Colonic mucosa (tissue), 4 donors: ENCODE measurements at regions not wholly inside any gene's neighbourhood (a gene's known extent, or its start where the extent isn't known, plus 50 kb on each side); places are given as distances from the start of the nearest gene placed in this dataset.
"Not testable (repeated sequence)": the region's sequence is repeated elsewhere in the genome, so short reads cannot be mapped to it uniquely, and the experiment has no call there.

Source experiments
- DNase-seq: peaks from one replicate; pipeline ENCODE4 v3.0.0-alpha.2; 2020
- H3K27ac ChIP-seq: fragments of 200-600 bp; one replicate; pipeline ENCODE4 v1.8.0; 2021
- H3K27me3 ChIP-seq: fragments of 200-600 bp; one replicate; pipeline ENCODE4 v1.8.0; 2021
- H3K36me3 ChIP-seq: fragments of 200-600 bp; one replicate; pipeline ENCODE4 v1.8.0; 2021
- H3K4me1 ChIP-seq: fragments of 200-600 bp; one replicate; pipeline ENCODE4 v1.8.0; 2021; ENCODE audit warnings: mild to moderate bottlenecking
- H3K4me3 ChIP-seq: fragments of 200-600 bp; one replicate; pipeline ENCODE4 v1.8.0; 2021
- H3K9ac ChIP-seq, 2 donors: one replicate each; pipeline ENCODE4 v1.7.0; 2013; ENCODE audit warnings: control low read depth in 2 of 2, low read depth in 2 of 2, low read length in 2 of 2
- H3K9me3 ChIP-seq: fragments of 200-600 bp; one replicate; pipeline ENCODE4 v1.8.0; 2021
- intact Hi-C: fragments of 100-400 bp; cut with DNase I; formaldehyde crosslinking; loops from one replicate; pipeline ENCODE4 v1.14.1; 2022
- TF ChIP-seq, protein P1 (sequence below): fragments of 200-600 bp; IDR thresholded peaks from one replicate; pipeline ENCODE4 v1.8.0; 2022; ENCODE audit warnings: antibody characterized with exemption, mild to moderate bottlenecking
- donor health status: healthy.
- donor health status: DM: no; HTN: no; CAD: no.
- donor health status: DM: no; HTN: no; CAD: no.

DNA sequence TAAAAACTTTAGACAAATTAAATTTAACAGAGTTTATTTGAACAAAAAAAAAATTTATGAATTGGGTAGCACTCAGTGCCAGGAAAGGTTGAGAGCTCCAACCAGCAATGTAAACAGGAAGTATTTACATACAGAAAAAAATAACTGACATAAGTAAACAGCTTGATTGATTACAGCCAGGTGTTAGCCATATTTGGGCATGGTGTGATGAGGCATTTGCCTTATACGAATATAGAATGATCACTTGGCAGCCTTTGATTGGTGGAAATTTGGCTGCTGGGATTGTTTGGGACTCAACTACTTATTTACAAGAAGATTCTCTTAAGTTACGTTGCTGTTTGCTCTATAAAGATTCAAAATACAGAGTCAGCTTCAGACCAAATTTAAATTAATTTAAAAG, 172.0 kb downstream of the ADAM29 start:
- TF ChIP-seq, protein P1, sequence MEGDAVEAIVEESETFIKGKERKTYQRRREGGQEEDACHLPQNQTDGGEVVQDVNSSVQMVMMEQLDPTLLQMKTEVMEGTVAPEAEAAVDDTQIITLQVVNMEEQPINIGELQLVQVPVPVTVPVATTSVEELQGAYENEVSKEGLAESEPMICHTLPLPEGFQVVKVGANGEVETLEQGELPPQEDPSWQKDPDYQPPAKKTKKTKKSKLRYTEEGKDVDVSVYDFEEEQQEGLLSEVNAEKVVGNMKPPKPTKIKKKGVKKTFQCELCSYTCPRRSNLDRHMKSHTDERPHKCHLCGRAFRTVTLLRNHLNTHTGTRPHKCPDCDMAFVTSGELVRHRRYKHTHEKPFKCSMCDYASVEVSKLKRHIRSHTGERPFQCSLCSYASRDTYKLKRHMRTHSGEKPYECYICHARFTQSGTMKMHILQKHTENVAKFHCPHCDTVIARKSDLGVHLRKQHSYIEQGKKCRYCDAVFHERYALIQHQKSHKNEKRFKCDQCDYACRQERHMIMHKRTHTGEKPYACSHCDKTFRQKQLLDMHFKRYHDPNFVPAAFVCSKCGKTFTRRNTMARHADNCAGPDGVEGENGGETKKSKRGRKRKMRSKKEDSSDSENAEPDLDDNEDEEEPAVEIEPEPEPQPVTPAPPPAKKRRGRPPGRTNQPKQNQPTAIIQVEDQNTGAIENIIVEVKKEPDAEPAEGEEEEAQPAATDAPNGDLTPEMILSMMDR: no peak

DNA sequence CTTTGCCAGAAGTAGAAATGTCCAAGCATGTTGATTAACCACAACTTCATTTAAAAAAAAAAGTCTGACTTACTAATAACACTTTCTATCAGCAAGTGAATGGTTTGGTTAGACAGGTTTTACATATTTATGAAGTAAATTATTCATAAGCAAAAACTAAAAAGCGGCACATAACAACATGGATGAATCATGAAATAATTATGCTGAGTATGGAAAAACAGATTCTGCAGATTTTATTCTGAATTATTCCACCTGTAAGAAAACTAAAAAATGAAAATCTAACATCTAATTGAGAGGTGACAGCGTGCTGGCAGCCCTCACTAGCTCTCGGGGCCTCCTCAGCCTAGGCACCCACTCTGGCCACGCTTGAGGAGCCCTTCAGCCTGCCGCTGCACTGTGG, 173.5 kb downstream of the ADAM29 start:
- H3K36me3 ChIP-seq: no peaks in the 10 kb centered on the region
- H3K27me3 ChIP-seq: no peaks in the 10 kb centered on the region
- H3K4me3 ChIP-seq: no peak overlapping the region
- no peak overlapping the region for H3K27ac ChIP-seq
- H3K9ac ChIP-seq: no peak overlapping the region
- DNase-seq: no peak
- TF ChIP-seq, protein P1: no peak
- no peaks in the 10 kb centered on the region for H3K9me3 ChIP-seq
- no peaks in the 10 kb centered on the region for H3K4me1 ChIP-seq
- intact Hi-C loops: no loop called here

More for the DNA sequence above, 172.0 kb downstream of the ADAM29 start:
- no peak for DNase-seq
- intact Hi-C loops: no loop called here
- H3K9ac ChIP-seq: no peak overlapping the region
- H3K4me1 ChIP-seq: no peaks in the 10 kb centered on the region
- no peak overlapping the region for H3K27ac ChIP-seq
- no peaks in the 10 kb centered on the region for H3K36me3 ChIP-seq
- no peaks in the 10 kb centered on the region for H3K9me3 ChIP-seq
- H3K4me3 ChIP-seq: no peak overlapping the region
- no peaks in the 10 kb centered on the region for H3K27me3 ChIP-seq

DNA sequence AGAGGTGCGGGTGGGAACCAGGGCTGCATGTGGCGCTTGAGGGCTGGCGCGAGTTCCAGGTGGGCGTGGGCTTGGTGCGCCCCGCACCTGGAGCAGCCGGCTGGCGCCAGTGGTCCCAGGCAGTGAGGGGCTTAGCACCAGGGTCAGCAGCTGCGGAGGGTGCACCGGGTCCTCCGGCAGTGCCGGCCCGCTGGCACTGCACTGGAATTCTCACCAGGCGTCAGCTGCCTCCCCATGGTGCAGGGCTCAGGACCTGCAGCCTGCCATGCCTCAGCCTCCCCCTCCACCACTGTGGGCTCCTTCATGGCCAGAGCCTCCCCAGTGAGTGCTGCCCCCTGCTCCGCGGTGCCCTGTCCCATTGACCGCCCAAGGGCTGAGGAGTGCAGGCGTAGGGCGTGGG, 174.0 kb downstream of the ADAM29 start:
- Histone ChIP-seq H3K9ac (no peak overlapping the region), H3K27me3 (no peaks in the 10 kb centered on the region), H3K36me3 (no peaks in the 10 kb centered on the region), H3K27ac (no peak overlapping the region), H3K9me3 (no peaks in the 10 kb centered on the region), H3K4me1 (no peaks in the 10 kb centered on the region), H3K4me3 (no peak overlapping the region)
- intact Hi-C loops: no loop called here
- TF ChIP-seq, protein P1: no peak
- DNase-seq: no peak

DNA sequence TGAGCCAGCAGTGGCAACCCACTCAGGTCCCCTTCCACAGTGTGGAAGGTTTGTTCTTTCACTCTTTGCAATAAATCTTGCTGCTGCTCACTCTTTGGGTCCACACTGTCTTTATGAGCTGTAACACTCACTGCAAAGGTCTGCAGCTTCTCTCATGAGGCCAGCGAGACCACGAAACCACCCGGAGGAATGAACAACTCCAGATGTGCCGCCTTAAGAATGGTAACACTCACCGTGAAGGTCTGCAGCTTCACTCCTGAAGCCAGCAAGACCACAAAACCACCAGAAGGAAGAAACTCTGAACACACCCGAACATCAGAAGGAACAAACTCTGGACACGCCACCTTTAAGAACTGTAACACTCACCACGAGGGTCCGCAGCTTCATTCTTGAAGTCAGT, 174.9 kb downstream of the ADAM29 start:
- intact Hi-C loops, H3K27ac ChIP-seq, H3K36me3 ChIP-seq, H3K9me3 ChIP-seq, H3K4me3 ChIP-seq, H3K4me1 ChIP-seq, H3K27me3 ChIP-seq, H3K9ac ChIP-seq, DNase-seq: not testable (repeated sequence)

DNA sequence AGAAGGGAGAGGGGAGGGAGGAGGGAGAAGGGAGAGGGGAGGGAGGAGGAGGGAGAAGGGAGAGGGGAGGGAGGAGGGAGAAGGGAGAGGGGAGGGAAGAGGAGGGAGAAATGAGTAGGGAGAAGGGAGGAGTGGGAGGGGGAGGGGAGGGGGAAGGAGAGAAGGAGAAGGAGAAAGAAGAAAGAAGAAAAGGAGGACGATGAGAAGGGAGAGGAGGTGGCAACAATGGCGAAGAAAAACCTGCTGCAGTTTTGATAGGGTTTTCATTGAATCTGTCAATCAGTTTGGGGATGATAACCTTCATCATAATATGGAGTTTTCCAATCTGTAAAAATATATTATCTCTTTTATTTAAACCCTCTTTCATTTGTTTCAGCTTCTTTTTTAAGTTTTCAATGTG, 185.2 kb downstream of the ADAM29 start:
- Histone ChIP-seq H3K4me1 (no peaks in the 10 kb centered on the region), H3K9me3 (no peaks in the 10 kb centered on the region), H3K27me3 (no peaks in the 10 kb centered on the region), H3K27ac (no peak overlapping the region), H3K9ac (no peak overlapping the region), H3K36me3 (no peaks in the 10 kb centered on the region), H3K4me3 (no peak overlapping the region)
- TF ChIP-seq, protein P1: no peak
- no peak for DNase-seq
- intact Hi-C loops: no loop called here

DNA sequence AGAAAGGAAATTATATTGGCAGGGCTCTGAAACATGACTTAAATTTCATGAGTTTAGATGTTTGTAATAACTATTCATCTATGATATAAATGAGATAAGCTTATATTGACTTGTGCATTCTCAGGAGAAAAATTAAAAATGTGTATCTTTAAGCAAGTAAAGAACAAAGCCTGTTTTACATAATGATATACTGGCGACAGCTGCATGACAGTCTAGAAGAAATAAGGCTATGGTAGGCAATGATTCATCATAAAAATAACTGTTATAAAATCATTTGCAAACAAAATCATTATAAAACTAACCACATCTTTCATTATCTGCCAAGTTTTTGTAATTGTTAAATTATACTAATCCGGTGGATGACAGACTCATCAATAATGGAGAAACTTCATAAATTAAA, 188.1 kb downstream of the ADAM29 start:
- Histone ChIP-seq H3K36me3 (no peaks in the 10 kb centered on the region), H3K27me3 (no peaks in the 10 kb centered on the region), H3K4me1 (no peaks in the 10 kb centered on the region), H3K9me3 (peaks cover 4% of the 10 kb centered on the region), H3K27ac (no peak overlapping the region), H3K9ac (no peak overlapping the region), H3K4me3 (no peak overlapping the region)
- TF ChIP-seq, protein P1: no peak
- DNase-seq: no peak
- intact Hi-C loops: no loop called here
